Tibial nerve (tissue), 4 donors: ENCODE measurements at regions not wholly inside any gene's neighbourhood (a gene's known extent, or its start where the extent isn't known, plus 50 kb on each side); places are given as distances from the start of the nearest gene placed in this dataset.
A peak's percentile ranks its signal among the peaks of the same experiment; 100 is the strongest.

Experiments
- DNase-seq, 2 donors: peaks; one replicate each; pipeline ENCODE4 v3.0.0-alpha.2; 2019; ENCODE audit warnings: low spot score in 2 of 2
- H3K27ac ChIP-seq, 4 donors: fragments of 200-600 bp; sonication (generic) in 3 of 4; one replicate each; pipeline ENCODE4 v1.5.1; 2017 to 2019; ENCODE audit warnings: mild to moderate bottlenecking in 1 of 4
- H3K27me3 ChIP-seq, 2 donors: fragments of 200-600 bp; sonication (generic) in 1 of 2; one replicate each; pipeline versions ENCODE4 v1.5.1 to v1.6.0; 2017 to 2019
- H3K36me3 ChIP-seq, 3 donors: fragments of 200-600 bp; sonication (generic); one replicate each; pipeline ENCODE4 v1.5.1; 2018 to 2019
- H3K4me1 ChIP-seq, 4 donors: fragments of 200-600 bp; sonication (generic) in 3 of 4; one replicate each; pipeline ENCODE4 v1.5.1; 2017 to 2019
- H3K4me3 ChIP-seq, 4 donors: fragments of 200-600 bp; sonication (generic) in 3 of 4; one replicate each; pipeline ENCODE4 v1.5.1; 2017 to 2019; ENCODE audit warnings: mild to moderate bottlenecking in 1 of 4, moderate library complexity in 1 of 4
- H3K9me3 ChIP-seq, 4 donors: fragments of 200-600 bp; sonication (generic) in 3 of 4; one replicate each; pipeline ENCODE4 v1.5.1; 2017 to 2019
- CTCF ChIP-seq, 5 experiments: fragments of 200-600 bp in 3 of 5; fragments of 450-650 bp in 2 of 5; sonication (generic) in 3 of 5; IDR thresholded peaks; one replicate each; pipeline ENCODE4 v1.5.1; 2016 to 2019; ENCODE audit warnings: antibody characterized with exemption in 5 of 5, mild to moderate bottlenecking in 3 of 5, moderate library complexity in 2 of 5
- EP300 ChIP-seq, 2 donors: sonication (generic); formaldehyde crosslinking; IDR thresholded peaks; one replicate each; pipeline ENCODE4 v1.6.1; 2017; ENCODE audit warnings: antibody characterized with exemption in 2 of 2, mild to moderate bottlenecking in 1 of 2
- POLR2A ChIP-seq, 2 donors: fragments of 450-650 bp; IDR thresholded peaks; one replicate each; pipeline ENCODE4 v1.6.1; 2017; ENCODE audit warnings: antibody characterized with exemption in 2 of 2, mild to moderate bottlenecking in 2 of 2, moderate library complexity in 2 of 2
- WGBS, 2 donors: methylation state at CpG; one replicate each; pipeline ENCODE4 v1.1.5; 2018; 5-methylcytosine and 5-hydroxymethylcytosine counted together

GRCh38 chr13:34587576-34587975, 354.5 kb upstream of the NBEA start:
- Histone ChIP-seq H3K36me3 (no peaks in the 10 kb centered on the region), H3K27me3 (no peaks in the 10 kb centered on the region), H3K27ac (no peak overlapping the region), H3K4me3 (no peak overlapping the region), H3K4me1 (peaks cover 0 to 13% (median 0%) of the 10 kb centered on the region in 4 donors), H3K9me3 (no peaks in the 10 kb centered on the region)
- no peak for DNase-seq
- TF ChIP-seq POLR2A (IDR thresholded peaks at IDR 0.05) (no peak), EP300 (IDR thresholded peaks at IDR 0.05) (no peak)
- 45 to 47% methylated on average over 3 of the region's 3 CpGs for WGBS, 2 donors

GRCh38 chr13:34588362-34588761, 353.7 kb upstream of the NBEA start:
- 83 to 93% methylated on average over 5 to 7 of the region's 7 CpGs for WGBS, 2 donors
- Histone ChIP-seq H3K4me3 (no peak overlapping the region), H3K36me3 (no peaks in the 10 kb centered on the region), H3K27ac (no peak overlapping the region), H3K4me1 (peaks cover 0 to 14% (median 0%) of the 10 kb centered on the region in 4 donors), H3K9me3 (no peaks in the 10 kb centered on the region), H3K27me3 (no peaks in the 10 kb centered on the region)
- DNase-seq, result no peak
- no peak for TF ChIP-seq EP300 (IDR thresholded peaks at IDR 0.05)
- TF ChIP-seq CTCF (IDR thresholded peaks at IDR 0.05), result no peak

GRCh38 chr13:34589581-34589980, 352.5 kb upstream of the NBEA start:
- Histone ChIP-seq H3K36me3 (no peaks in the 10 kb centered on the region), H3K9me3 (no peaks in the 10 kb centered on the region), H3K4me1 (peaks cover 0 to 14% (median 0%) of the 10 kb centered on the region in 4 donors), H3K27me3 (no peaks in the 10 kb centered on the region), H3K4me3 (no peak overlapping the region), H3K27ac (no peak overlapping the region)
- DNase-seq, result no peak
- TF ChIP-seq EP300 (IDR thresholded peaks at IDR 0.05) (no peak), POLR2A (IDR thresholded peaks at IDR 0.05) (no peak), CTCF (IDR thresholded peaks at IDR 0.05) (no peak)
- 83 to 87% methylated on average over 3 of the region's 3 CpGs for WGBS, 2 donors

- H3K4me3 ChIP-seq, result no peak overlapping the region
- H3K27ac ChIP-seq, result no peak overlapping the region
- 69 to 70% methylated on average over 3 of the region's 3 CpGs for whole genome bisulfite sequencing, 2 donors
- DNase-seq, result no peak
- no peaks in the 10 kb centered on the region for H3K9me3 ChIP-seq
- H3K36me3 ChIP-seq, result no peaks in the 10 kb centered on the region
- H3K4me1 ChIP-seq, result peaks cover 0 to 14% (median 0%) of the 10 kb centered on the region in 4 donors
- H3K27me3 ChIP-seq, result no peaks in the 10 kb centered on the region
- TF ChIP-seq EP300 (IDR thresholded peaks at IDR 0.05) (no peak), CTCF (IDR thresholded peaks at IDR 0.05) (no peak)
These were observed 350.9 kb upstream of the NBEA start for GRCh38 chr13:34591129-34591528.

GRCh38 chr13:34591900-34592529, 350.1 kb upstream of the NBEA start:
- WGBS, 2 donors, result 43 to 52% methylated on average over 2 of the region's 2 CpGs
- Histone ChIP-seq H3K27me3 (no peaks in the 10 kb centered on the region), H3K27ac (no peak overlapping the region), H3K36me3 (no peaks in the 10 kb centered on the region), H3K4me1 (peaks cover 0 to 14% (median 0%) of the 10 kb centered on the region in 4 donors), H3K4me3 (no peak overlapping the region), H3K9me3 (no peaks in the 10 kb centered on the region)
- TF ChIP-seq EP300 (IDR thresholded peaks at IDR 0.05) (no peak), CTCF (IDR thresholded peaks at IDR 0.05) (no peak), POLR2A (IDR thresholded peaks at IDR 0.05) (no peak)
- DNase-seq, result peak in 1 of 2 donors; percentile 63
